ENCODE measurements at regions not wholly inside any gene's neighbourhood (a gene's known extent, or its start where the extent isn't known, plus 50 kb on each side); places are given as distances from the start of the nearest gene placed in this dataset.

DNA sequence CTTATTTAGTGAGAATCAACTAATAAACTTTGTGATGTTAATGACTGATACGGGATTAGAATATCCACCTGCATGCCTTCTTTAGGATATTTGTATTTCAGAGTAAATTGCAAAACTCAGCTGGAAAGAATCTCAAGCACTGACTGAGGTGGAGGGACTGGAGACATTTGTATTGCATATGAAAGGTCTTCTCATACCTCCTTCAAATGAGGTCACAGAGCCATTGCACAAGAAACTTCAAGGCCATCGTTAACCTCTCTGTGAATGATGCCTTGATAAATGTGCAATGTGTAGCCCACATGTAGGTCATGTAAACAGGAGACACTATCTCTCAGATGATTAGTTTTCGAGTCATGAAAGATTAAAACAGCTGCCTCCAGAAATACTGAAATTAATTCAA, 531.7 kb upstream of the PLXNA2 start:
- Histone ChIP-seq H3K36me3 (no peaks in the 10 kb centered on the region), H3K27ac (no peak overlapping the region), H3K4me1 (peaks cover 32% of the 10 kb centered on the region), H3K27me3 (no peaks in the 10 kb centered on the region), H3K4me3 (no peak overlapping the region), H3K9me3 (replicated peaks) (no peaks in the 10 kb centered on the region)
- DNase-seq: no peak

DNA sequence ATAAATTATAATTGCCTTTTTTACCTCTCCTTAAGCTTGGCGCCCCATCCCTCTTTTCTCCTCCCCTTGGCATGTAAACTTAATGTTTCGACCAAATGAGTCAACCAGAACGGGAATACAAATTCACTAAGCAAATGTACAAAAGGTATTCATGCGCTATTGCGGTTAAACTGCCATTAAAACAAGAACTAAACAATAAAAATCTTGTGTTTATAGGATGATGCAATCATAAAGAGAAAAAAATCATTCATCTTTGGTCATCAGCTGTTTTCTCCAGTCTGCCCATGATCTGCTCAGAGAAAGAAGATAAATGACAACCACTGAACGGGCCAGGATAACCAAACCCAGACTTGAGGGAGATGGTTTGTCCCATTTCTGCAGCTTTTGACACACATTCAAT, 534.2 kb upstream of the PLXNA2 start:
- Histone ChIP-seq H3K27me3 (no peaks in the 10 kb centered on the region), H3K27ac (no peak overlapping the region), H3K4me3 (no peak overlapping the region), H3K36me3 (no peaks in the 10 kb centered on the region), H3K4me1 (peaks cover 42% of the 10 kb centered on the region), H3K9me3 (replicated peaks) (no peaks in the 10 kb centered on the region)
- DNase-seq: no peak

DNA sequence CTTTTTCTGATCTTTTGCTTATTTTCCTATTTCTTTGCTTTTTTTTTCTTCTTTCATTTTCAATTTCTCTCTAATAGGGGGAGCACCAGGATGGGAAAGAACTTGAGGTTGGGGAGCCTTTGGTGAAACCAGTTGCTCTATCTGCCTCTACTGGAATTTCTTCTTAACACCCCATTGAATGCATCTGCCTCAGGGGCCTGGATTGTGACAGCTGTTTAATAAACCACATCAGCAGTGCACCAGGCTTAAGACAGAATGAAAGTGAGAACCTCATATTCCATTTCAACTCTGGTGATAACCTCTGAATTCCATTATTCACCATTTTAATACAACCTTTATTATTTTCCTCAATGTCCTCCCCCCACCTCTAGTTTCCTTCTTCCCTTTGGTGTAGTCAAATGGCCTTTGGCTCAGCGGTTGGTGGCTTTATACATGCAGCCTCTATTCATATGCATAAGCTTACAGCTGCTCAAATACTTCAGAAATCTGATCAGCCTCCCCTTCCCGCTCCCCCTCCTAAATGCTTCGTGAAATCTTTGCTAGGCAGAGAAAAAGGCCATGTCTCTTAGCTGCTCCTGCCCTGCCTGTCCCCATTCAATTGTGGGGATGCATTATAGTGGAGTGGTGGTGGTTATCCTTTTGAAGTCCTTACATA, 537.3 kb upstream of the PLXNA2 start:
- Histone ChIP-seq H3K4me1 (peaks cover 34% of the 10 kb centered on the region), H3K27ac (peak overlapping the region; percentile 64), H3K27me3 (no peaks in the 10 kb centered on the region), H3K36me3 (no peaks in the 10 kb centered on the region), H3K4me3 (no peak overlapping the region; the same call in 1 of the 2 replicates), H3K9me3 (replicated peaks) (no peaks in the 10 kb centered on the region)
- DNase-seq: peak; percentile 87 to 95

DNA sequence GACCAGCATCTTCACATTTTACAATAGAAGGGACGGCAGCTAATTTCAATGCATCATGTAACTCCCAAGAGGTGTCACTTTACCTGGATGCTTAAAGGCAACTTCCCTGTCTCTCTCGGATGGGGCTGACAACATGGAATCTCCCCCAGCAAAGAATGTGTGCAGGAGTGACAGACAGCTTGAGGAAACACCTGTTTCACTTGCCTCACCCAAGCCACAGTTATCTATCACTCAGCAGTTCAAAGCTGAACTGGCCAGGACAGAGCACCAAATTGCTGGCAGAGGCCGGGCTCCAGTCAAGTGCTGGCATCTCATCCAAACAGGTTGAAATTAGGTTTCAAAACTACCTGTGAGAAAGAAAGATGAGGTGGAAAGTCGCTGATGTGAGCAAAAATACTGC, 538.0 kb upstream of the PLXNA2 start:
- peak overlapping the region; percentile 64 for H3K27ac ChIP-seq
- H3K9me3 ChIP-seq (replicated peaks): no peaks in the 10 kb centered on the region
- no peaks in the 10 kb centered on the region for H3K27me3 ChIP-seq
- no peaks in the 10 kb centered on the region for H3K36me3 ChIP-seq
- H3K4me3 ChIP-seq: no peak overlapping the region
- peak; percentile 52 to 69 for DNase-seq
- peaks cover 34% of the 10 kb centered on the region for H3K4me1 ChIP-seq

DNA sequence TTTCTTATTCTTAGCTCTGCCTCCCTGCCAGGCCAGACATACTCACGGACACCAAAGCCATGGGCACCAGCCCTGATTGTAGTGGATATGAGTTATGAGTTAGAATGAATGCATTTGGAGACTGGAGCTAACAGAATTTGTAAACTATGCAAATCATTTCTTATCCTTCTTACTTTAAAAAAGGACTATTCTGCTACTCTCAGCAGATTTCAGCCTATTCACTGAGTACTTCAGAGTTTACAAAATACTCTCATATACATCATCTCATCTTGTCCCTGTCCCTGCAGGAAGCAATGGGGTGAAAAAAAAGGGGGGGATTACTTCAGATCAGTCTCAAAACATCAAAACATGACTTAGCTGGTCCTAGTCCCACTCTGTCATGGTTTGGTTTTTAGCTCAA, 541.4 kb upstream of the PLXNA2 start:
- Histone ChIP-seq H3K4me1 (peaks cover 31% of the 10 kb centered on the region), H3K27ac (no peak overlapping the region), H3K36me3 (no peaks in the 10 kb centered on the region; the same call in 1 of the 2 replicates), H3K9me3 (replicated peaks) (no peaks in the 10 kb centered on the region), H3K27me3 (no peaks in the 10 kb centered on the region), H3K4me3 (no peak overlapping the region)
- no peak for DNase-seq

DNA sequence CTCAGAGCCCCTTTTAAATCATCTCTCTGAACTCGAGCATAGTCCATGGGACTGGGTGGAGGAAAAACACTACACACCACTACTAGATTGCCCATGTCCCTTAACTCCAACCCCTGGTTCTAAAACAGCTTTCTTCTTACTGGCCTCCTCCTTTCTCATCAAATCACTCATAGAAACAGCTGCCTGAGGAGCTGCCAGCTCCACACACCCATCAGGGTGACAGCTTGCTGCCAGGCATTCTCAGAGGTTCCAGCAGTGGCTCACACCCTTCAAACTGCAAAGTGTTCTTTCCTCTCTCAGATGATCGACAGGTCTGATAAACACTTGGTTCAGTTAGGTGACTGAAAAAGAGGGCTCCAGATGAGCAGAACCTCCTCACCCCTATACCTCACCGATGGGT, 543.0 kb upstream of the PLXNA2 start:
- Histone ChIP-seq H3K27me3 (no peaks in the 10 kb centered on the region), H3K4me3 (no peak overlapping the region), H3K36me3 (no peaks in the 10 kb centered on the region; the same call in 1 of the 2 replicates), H3K9me3 (replicated peaks) (no peaks in the 10 kb centered on the region), H3K27ac (no peak overlapping the region), H3K4me1 (peaks cover 15% of the 10 kb centered on the region)
- DNase-seq: no peak

DNA sequence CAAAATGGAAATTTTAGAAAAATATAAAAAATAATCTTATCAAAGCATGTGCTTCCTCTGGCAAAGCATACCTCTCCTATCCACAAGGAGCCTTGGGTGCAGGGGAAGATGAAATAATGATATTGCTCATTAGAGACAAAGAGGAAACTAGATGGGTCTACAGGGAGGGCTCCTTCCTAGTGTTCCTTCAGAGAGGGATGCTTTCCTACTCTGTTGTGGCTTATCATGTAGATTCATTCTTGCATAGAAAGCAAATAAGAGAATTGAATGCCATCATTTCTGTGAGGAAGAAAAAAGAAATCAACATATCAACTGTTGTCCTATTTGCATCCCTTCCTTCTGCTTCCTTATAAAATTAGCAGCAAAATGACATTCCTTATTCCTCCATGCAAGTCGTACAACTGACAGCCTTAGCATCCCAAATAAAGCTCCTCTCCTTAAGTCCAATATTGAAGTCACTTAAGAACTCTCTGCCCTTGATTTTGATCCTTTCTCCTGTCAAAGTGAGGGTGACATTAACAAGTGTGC, 543.9 kb upstream of the PLXNA2 start:
- H3K9me3 ChIP-seq (replicated peaks): no peaks in the 10 kb centered on the region
- no peak overlapping the region for H3K4me3 ChIP-seq
- H3K27me3 ChIP-seq: no peaks in the 10 kb centered on the region
- no peaks in the 10 kb centered on the region; the same call in 1 of the 2 replicates for H3K36me3 ChIP-seq
- peaks cover 6% of the 10 kb centered on the region for H3K4me1 ChIP-seq
- no peak for DNase-seq
- H3K27ac ChIP-seq: no peak overlapping the region

DNA sequence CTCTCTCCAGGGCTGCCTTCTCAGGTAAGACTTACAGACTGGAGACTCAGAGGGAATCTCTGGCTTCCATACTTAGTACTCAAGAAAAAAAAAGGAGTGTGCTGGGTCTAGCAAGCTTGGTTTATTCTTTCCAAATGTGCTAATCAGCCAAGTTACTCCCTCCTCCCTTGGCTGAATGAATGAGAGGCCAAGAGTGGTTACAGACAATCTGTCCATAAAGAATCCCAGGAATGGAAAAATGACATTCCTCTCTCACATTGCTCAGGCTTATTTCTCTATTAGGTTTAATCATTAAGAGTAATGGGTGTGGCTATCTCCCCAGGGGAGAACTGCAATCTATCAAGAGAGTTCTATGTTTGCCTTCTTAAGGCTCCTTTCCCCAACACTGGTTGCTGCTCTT, 547.3 kb upstream of the PLXNA2 start:
- H3K27me3 ChIP-seq: no peaks in the 10 kb centered on the region
- no peaks in the 10 kb centered on the region for H3K9me3 ChIP-seq (replicated peaks)
- DNase-seq: peak in 1 of 2 experiments; percentile 12
- H3K27ac ChIP-seq: no peak overlapping the region
- peaks cover 4% of the 10 kb centered on the region for H3K4me1 ChIP-seq
- no peak overlapping the region for H3K4me3 ChIP-seq
- no peaks in the 10 kb centered on the region; the same call in 1 of the 2 replicates for H3K36me3 ChIP-seq

DNA sequence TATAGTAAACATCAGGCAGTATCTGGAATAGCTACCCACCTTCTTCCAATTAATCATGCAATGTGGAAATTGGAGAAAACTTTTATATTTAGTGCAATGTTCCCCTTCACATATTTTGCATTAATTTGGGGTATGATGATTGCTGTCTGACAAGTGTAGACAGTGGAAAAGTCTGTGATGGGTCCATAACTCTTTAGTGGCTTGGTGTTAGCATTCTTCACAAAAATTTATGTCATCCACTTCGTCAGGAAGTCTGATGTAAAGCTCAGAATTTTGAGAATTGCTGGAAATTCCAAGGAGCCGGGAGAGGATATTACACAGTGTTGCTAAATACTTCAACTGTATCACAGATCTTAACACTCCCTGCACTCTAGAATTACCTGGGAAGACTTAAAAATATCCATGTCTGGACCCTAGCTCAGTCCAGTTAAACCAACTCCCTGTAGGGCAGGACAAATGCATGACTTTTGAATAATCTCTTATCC, 549.7 kb upstream of the PLXNA2 start:
- H3K27me3 ChIP-seq: no peaks in the 10 kb centered on the region
- H3K4me1 ChIP-seq: peaks cover 3% of the 10 kb centered on the region
- H3K27ac ChIP-seq: no peak overlapping the region
- H3K4me3 ChIP-seq: no peak overlapping the region
- no peaks in the 10 kb centered on the region for H3K9me3 ChIP-seq (replicated peaks)
- H3K36me3 ChIP-seq: no peaks in the 10 kb centered on the region; the same call in 1 of the 2 replicates
- no peak for DNase-seq

DNA sequence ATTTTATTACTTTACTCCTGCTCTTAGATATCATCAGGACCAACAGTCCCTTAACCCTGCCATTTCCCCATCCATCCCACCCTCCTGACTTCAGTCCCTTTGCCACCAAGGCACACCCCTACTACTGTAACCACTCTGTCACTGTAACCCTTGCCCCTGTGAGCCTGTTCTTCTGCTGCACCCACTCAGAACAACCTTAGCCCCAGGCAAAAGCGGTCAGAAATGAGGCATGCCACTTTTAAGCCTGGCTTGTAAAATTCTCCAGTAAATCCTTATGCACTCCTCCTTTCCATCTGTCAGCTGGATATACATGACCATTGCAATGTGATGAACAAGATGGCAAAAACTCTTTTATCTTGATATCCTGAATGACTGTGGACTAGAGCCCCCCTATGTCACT, 555.0 kb upstream of the PLXNA2 start:
- Histone ChIP-seq H3K27ac (no peak overlapping the region), H3K4me3 (no peak overlapping the region), H3K4me1 (0 out of 2 replicates have a peak, but pooled peaks cover 2% of the 10 kb centered on the region), H3K27me3 (no peaks in the 10 kb centered on the region), H3K36me3 (no peaks in the 10 kb centered on the region), H3K9me3 (replicated peaks) (no peaks in the 10 kb centered on the region)
- peak; percentile 30 to 54 for DNase-seq

DNA sequence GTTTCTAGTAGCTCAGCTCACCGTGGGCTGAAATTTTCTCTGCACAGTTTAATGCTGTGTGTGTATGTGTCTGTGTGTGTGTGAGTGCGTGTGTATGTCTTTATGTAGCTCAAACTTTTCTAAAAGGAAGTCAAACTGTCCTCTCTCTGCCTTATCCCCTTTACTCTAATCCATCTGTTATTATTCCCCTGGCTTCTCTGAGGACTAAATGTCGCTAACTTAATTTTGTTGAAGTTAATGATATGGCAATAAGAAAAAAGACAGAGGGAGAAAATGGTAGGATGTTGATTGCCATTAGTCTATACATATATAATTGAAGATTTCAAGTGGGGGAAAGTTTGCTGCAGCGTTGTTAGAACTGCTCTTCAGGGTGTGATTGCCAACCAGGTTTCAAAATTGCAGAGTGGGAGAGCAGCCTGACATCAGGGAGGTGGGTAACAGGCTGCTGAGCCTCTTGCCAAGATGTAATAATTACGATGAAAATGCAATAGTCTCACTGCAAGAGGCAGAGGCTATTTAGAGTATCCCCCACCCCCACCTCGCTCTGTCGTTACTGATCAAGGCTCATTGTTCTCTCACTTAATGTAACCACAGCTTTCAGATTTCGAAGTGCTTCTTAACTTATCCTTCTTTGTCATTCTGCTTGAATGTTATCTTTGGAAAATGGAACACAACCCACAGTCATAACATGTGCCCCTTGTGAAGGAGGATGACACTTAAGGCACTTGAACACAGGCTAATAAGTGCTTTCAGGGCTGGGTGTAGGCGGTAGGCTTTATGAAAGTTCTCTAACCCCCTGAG, 559.0 kb upstream of the PLXNA2 start:
- Histone ChIP-seq H3K36me3 (no peaks in the 10 kb centered on the region), H3K9me3 (replicated peaks) (no peaks in the 10 kb centered on the region), H3K4me3 (no peak overlapping the region), H3K4me1 (0 out of 2 replicates have a peak, but pooled peaks cover 5% of the 10 kb centered on the region), H3K27me3 (no peaks in the 10 kb centered on the region), H3K27ac (no peak overlapping the region)
- no peak for DNase-seq

DNA sequence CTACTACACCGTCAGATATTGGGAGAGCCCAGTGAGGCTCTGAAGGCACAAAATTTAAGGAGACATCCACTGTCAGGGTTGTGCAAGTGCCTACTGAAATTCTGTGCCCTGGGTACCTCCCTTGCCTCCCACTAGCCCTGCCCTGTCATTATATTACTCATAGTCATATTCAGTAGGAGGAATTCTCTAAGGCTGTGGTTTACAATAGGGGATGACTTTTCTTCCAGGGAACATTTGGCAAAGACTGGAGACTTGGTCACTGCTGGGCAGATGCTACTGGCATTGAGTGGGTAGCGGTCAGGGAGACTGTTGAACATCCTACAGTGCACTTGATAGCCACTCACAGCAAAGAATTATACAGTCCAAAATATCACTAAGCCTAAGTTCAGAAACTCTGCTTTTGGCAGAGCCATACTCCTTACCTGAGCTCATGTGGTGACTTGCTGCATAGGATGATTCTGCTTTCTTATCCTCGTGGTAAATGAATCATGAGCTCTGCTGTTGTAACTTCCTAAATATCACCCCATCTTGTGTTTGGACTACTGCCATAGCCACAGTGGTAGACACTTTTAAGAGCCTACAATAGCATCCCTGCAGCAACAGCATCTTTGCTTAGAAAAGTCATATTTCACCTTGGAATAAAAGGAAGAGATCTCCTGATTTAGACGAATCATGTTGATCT, 563.4 kb upstream of the PLXNA2 start:
- no peak for DNase-seq
- Histone ChIP-seq H3K4me1 (0 out of 2 replicates have a peak, but pooled peaks cover 7% of the 10 kb centered on the region), H3K27ac (no peak overlapping the region), H3K36me3 (no peaks in the 10 kb centered on the region), H3K27me3 (no peaks in the 10 kb centered on the region), H3K4me3 (no peak overlapping the region), H3K9me3 (replicated peaks) (no peaks in the 10 kb centered on the region)

DNA sequence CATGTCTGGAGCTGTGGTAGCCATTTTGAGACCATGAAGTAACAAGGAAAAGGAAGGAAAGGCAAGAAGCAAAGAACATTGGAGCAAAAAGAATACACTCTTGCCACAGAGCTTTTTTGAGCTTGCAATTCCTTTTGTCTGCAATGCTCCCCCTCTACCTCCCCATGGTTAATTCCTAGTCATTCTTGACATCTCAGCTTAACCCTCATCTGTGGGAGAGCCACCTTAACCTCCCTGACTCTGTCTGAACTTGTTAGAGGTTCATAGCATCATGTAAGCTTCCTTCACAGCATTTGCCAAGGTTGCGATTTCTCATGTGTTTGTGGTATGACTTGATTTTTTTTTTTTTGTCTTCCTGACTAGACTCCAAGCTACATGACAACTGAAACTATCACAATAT, 564.1 kb upstream of the PLXNA2 start:
- DNase-seq: no peak
- 0 out of 2 replicates have a peak, but pooled peaks cover 7% of the 10 kb centered on the region for H3K4me1 ChIP-seq
- H3K27me3 ChIP-seq: no peaks in the 10 kb centered on the region
- H3K36me3 ChIP-seq: no peaks in the 10 kb centered on the region
- H3K27ac ChIP-seq: no peak overlapping the region
- H3K9me3 ChIP-seq (replicated peaks): no peaks in the 10 kb centered on the region
- H3K4me3 ChIP-seq: no peak overlapping the region

DNA sequence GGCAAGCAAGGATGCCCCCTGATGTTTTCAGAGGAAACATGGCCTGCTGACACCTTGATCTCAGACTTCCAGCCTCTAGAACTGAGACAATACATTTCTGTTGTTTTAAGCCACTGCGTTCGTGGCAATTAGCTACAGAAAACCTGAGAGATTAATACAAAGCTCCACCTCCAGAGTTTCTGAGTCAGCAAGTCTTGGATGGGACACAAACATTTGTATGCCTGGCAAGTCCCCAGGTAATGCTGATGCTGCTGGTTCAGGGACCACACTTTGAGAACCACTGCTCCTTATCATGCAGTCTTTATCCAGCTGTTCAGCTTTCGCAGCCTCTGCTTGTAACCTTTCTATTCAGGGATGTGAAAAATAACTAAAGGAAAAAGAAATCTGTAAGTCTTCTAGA, 565.7 kb upstream of the PLXNA2 start:
- DNase-seq: no peak
- H3K27ac ChIP-seq: no peak overlapping the region

More for the DNA sequence above, 565.7 kb upstream of the PLXNA2 start:
- Histone ChIP-seq H3K36me3 (no peaks in the 10 kb centered on the region), H3K4me3 (no peak overlapping the region), H3K9me3 (replicated peaks) (no peaks in the 10 kb centered on the region), H3K4me1 (0 out of 2 replicates have a peak, but pooled peaks cover 7% of the 10 kb centered on the region), H3K27me3 (no peaks in the 10 kb centered on the region)

Data from SJCRH30 (cell line).